Spleen (tissue), 7 donors: ENCODE measurements at regions not wholly inside any gene's neighbourhood (a gene's known extent, or its start where the extent isn't known, plus 50 kb on each side); places are given as distances from the start of the nearest gene placed in this dataset.

Source experiments
- POLR2A ChIP-seq, 3 donors: fragments of 450-650 bp; IDR thresholded peaks; one replicate each; pipeline ENCODE4 v1.5.1; 2017; ENCODE audit warnings: antibody characterized with exemption in 3 of 3, mild to moderate bottlenecking in 1 of 3
- POLR2AphosphoS5 ChIP-seq, 3 donors: sonication (generic); formaldehyde crosslinking; IDR thresholded peaks; one replicate each; pipeline ENCODE4 v1.5.1; 2017; ENCODE audit warnings: antibody characterized with exemption in 3 of 3
- TF ChIP-seq, protein P1 (sequence below), 11 experiments: fragments of 200-600 bp in 7 of 11; fragments of 450-650 bp in 4 of 11; sonication (generic) in 4 of 11; IDR thresholded peaks in 8 of 11; conservative IDR thresholded peaks in 3 of 11; 1 replicate in 7 of 11; 2 replicates in 4 of 11; pipeline versions ENCODE4 v1.4.0 to v1.8.0; 2016 to 2021; ENCODE audit warnings: antibody characterized with exemption in 11 of 11, inconsistent platforms in 4 of 11, mild to moderate bottlenecking in 1 of 11
- donor health status: DM: no; HTN: no; CAD: no; lungs with moderate emphysema.
- donor health status: DM: no; HTN: no; CAD: no.
- donor health status: DM: no; HTN: no; CAD: no.

DNA sequence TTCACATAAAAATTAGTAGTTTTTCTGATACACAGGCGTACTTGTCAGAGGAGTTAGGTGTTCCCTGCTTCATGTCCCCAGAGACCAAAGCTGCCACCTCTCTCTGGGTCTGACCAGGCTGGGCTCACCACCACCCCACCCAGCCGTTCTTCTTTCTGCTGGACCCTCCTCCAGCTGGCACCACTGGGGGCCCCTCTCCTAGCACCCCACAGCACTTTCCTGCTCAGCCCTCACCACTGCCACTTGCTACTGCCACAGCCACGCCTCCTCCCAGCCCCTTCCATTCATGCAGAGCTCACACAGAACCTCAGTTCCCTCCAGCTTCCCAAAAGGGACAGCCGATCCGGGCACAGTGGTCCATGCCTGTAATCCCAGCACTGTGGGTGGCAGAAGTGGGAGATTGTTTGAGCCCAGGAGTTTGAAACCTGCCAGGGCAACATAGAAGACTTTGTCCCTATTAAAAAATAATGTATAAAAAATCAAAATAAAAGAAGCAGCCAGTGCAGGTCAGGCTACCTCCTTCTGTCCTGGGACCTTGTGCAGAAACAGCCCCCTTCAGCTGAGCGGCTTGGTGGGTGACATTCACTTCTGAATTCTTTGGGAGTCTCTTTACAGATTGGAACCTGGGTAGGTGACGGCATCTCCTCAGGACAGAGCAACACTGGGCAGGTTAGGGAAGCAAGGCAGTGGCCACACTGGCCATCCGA, 208.3 kb downstream of the TOMM20 start:
- TF ChIP-seq POLR2A (IDR thresholded peaks at IDR 0.05), result no peak
- TF ChIP-seq, protein P1, sequence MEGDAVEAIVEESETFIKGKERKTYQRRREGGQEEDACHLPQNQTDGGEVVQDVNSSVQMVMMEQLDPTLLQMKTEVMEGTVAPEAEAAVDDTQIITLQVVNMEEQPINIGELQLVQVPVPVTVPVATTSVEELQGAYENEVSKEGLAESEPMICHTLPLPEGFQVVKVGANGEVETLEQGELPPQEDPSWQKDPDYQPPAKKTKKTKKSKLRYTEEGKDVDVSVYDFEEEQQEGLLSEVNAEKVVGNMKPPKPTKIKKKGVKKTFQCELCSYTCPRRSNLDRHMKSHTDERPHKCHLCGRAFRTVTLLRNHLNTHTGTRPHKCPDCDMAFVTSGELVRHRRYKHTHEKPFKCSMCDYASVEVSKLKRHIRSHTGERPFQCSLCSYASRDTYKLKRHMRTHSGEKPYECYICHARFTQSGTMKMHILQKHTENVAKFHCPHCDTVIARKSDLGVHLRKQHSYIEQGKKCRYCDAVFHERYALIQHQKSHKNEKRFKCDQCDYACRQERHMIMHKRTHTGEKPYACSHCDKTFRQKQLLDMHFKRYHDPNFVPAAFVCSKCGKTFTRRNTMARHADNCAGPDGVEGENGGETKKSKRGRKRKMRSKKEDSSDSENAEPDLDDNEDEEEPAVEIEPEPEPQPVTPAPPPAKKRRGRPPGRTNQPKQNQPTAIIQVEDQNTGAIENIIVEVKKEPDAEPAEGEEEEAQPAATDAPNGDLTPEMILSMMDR (IDR thresholded peaks at IDR 0.05 in 8 of 11, conservative IDR thresholded peaks at IDR 0.05 in 3 of 11), result no peak
- no peak for TF ChIP-seq POLR2AphosphoS5 (IDR thresholded peaks at IDR 0.05)
